Stimulated activated CD4-positive, alpha-beta T cell treated with anti-CD3 and anti-CD28 coated beads, Interleukin-2, amount 100 ng/mL, for 48 hours (primary cell): ENCODE measurements at regions not wholly inside any gene's neighbourhood (a gene's known extent, or its start where the extent isn't known, plus 50 kb on each side); places are given as distances from the start of the nearest gene placed in this dataset.

ENCODE experiments used
- DNase-seq, 2 donors: peaks; one replicate each; pipeline ENCODE4 v3.0.0-alpha.2; 2020

DNA sequence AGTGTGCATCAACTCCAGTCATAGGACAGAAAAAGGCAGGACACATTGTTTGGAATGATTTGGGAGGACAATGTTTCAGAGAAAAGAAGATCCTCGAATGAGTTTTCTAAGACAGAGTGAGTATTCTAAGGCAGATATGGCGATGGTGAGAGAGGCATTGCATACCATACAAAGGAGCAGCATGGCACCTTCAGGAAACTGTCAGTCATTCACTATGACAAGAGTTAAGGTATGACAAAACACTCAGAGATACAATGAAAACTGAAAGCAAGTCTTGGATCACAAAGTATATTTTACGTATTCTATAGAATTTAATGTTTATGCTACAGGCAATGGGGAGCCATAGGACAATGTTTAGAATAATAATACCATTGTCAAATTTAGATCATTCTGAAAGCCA, 337.4 kb upstream of the LYPLAL1 start:
- no peak for DNase-seq

DNA sequence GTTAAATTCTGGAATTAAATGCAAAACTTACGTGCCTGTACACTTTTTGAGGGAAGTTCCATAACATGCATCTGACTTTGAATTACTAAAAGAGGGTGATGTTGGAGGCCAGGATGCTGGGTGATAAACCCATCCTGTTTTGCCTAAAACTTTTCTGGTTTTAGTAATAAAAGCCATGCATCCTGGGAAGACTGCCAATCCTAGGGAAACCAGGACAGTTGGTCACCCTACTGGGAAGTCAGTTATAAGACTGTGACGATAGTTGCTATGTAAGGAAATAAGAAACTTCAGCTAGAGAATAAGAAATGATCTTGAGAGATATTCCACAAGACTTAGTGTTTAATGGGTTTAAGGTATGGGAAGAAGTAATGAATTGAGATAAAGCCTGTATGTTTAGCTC, 336.6 kb upstream of the LYPLAL1 start:
- no peak for DNase-seq

DNA sequence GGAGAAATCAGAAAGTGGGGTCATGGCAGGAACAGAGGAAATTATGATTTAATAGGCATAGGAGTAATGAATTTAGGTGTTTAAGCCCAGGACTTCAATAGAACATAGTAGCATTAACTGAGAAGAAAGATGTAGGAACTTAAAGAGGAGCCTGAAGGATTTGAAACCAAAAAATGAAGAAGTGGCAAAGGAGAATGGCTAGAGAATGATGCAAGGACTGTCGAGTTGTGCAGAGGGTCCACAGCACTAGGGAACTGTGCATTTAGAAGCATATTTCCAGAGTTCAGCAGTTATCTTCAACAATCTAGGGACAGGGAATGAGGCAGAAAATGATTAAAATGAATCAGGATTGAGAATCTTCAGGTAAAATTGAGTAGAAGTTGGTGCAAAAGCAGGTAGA, 328.1 kb upstream of the LYPLAL1 start:
- DNase-seq: no peak

DNA sequence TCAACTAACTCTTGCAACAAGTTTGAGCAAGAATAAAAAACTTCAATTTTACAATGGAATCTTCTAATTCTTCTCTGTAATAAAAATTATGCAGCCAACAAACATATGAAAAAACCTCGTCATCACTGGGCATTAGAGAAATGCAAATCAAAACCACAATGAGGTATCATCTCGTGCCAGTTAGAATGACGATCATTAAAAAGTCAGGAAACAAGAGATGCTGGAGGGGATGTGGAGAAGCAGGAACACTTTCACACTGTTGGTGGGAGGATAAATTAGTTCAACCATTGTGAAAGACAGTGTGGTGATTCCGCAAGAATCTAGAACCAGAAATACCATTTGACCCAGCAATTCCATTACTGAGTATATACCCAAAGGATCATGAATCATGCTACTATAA, 327.5 kb upstream of the LYPLAL1 start:
- no peak for DNase-seq

DNA sequence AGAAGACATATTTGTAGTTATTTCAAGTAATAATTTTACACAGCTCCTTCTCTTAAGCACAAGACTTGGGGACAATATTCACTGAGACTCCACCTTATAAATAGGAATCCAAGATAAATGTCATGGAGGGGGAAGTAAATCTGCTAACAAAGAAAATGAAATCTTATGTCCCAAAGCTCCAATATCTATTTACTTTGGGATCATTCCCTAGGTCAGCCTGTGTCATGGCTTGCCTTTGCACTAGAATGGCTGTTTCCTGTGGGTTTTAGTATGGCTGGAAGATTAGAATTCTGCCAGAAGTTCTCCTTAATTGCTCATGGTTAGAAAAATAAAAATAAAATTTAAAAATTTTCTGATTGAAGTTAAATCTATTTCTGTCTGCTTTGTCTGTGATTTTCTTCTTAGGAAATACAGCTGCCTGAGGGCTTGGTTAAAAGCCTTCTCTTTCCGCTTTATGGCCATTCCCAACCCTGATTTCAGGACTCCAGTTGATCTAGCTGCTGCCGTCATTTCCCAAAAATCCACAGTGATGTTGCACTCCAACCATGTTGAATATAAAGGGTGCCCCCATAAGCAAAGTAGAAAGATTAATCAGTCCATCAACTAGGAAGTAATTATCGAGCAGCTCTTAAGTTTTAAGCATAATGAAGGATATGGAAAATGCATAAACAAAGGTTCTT, 326.4 kb upstream of the LYPLAL1 start:
- DNase-seq: no peak

DNA sequence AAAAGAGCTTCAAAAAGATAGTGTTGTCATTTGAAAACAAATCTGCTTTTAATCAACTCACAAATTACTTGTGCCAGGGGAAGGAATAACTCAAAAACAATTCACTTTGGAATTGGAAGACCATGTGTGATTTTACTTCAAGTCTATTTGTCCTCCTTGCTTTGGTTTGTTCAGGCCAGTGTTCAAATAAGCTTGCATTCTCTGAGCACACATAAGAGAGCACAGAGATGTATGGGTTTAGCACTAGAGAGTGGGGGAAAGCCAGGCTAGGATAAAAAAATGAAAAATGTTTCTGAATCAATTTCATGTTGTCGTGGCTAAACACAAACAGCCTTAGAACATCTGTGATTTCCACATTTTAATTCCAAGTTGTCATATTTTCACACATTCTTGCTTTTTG, 325.7 kb upstream of the LYPLAL1 start:
- DNase-seq: no peak

DNA sequence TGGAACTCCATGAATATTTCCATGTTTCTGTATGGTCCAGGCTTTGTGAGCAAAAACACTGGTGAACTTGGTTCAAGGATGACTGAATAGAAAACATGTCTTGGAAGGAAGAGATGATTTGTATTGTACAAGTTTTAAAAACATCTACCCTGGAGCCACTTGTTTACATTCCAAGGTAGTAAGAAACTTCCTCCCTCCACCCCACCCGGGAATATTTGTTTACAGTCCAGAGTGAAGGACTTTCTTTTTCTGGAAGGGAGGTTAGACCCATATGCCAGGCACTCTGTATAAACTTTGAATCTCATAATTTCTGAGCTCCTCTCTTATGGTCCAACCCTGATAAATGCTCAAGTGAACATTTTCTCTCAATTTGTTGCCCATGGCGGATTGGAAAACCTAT, 323.3 kb upstream of the LYPLAL1 start:
- no peak for DNase-seq

DNA sequence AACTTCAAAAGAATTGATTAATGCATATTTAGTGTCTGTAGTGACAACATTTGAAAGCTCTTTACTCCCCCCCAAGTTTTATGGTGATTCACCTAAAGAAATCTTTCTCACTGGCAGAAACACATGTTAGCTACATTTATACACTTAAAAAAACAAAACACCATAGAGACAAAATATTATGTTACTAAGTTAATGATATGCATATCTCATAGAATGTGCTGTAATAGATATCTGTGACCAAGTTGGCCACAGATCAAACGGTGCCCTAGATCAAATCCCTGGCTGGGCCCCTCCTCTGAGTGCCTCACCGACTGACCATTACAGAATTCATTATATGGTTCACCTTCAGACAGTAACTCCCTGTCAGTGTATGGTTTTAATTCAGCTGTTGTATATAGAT, 322.1 kb upstream of the LYPLAL1 start:
- DNase-seq: no peak

DNA sequence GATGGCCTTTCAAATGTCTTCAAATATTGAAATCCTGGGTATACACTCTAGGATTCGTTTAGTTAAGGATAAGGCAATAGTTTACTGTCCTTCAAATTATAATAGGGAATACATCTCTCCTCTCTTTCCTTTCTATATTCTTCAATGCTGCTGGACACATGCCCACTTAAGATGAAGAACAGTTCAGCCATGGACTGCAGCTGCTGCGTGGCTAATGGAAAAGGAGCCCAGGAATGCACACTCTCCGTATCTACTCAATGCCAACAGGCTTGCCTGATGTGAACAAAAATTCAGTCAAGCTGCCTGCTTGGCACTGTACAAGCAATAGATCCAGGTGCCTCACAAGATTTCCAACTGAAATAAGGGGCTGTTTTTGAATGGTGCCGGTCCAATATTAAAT, 321.2 kb upstream of the LYPLAL1 start:
- DNase-seq: no peak

DNA sequence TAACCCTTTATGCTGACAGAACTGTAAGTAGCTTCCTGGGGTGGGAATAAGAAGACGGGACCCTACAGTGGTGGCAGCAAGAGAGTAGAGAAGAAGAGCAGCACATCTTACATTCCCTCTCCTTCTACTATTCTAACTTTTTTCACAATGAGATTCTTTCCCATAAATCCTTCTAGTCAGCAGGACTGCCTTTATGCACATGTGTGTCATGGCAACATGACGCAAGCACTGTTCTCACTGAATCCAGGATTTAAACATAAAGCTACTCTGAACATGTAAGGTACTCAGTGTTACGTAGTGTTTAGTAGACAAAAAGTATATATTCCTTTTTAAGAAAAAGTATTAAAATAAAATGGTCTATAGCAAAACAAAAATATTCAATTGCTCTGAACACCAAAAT, 309.7 kb upstream of the LYPLAL1 start:
- DNase-seq: no peak

DNA sequence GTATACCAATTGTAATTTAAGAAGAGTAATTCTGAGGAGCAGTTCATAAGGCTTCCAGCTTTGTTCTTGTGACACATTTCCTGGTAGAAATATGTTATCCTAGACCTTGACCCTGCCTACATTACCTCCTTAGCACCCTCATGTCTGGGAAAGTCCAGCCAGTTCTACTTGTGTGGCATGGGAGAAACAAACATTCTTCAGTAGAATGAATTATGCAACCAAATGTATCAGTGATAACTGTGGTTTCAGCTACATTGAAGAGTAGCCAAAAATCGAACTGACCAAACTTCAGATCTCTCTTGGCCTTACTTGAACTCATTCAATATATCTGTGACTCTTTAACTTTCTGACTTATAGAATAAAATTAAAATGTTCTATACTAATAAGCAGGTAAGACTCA, 308.1 kb upstream of the LYPLAL1 start:
- no peak for DNase-seq

DNA sequence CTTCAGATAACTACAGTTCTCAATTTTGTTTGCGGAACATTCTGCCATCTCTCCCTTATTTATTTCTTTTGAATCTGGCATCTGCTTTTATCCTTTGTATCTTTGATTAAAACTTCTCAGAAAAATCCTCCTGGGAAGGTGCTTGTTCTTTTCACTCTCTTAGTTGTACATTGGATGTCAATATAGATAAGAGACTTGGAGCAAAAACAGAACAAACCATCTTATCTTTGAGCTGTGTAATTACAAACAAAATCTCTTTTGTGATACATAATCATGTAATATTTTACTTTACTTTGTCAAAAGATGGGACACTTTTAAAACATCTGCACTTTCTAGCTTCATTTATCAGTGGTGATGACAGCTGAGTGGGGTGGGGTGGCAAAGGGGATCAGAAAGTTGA, 307.2 kb upstream of the LYPLAL1 start:
- no peak for DNase-seq

DNA sequence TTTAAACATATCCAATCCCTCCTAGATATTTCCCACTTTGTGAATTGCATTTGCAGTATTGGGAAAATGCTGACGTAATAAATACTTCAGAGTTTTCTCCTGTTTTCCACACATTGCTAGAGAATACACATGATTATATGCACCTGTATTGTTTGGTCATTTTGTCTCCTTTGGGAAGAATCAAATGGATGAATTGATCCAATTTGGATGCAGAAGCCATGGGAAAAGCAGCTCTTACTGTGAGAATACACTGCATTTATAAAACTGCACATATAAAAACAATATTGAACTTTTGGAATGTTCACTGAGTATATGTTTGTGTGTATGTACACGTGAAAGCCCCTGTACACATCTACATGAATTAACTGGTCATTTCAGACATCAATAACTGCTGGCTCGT, 306.6 kb upstream of the LYPLAL1 start:
- DNase-seq: no peak

DNA sequence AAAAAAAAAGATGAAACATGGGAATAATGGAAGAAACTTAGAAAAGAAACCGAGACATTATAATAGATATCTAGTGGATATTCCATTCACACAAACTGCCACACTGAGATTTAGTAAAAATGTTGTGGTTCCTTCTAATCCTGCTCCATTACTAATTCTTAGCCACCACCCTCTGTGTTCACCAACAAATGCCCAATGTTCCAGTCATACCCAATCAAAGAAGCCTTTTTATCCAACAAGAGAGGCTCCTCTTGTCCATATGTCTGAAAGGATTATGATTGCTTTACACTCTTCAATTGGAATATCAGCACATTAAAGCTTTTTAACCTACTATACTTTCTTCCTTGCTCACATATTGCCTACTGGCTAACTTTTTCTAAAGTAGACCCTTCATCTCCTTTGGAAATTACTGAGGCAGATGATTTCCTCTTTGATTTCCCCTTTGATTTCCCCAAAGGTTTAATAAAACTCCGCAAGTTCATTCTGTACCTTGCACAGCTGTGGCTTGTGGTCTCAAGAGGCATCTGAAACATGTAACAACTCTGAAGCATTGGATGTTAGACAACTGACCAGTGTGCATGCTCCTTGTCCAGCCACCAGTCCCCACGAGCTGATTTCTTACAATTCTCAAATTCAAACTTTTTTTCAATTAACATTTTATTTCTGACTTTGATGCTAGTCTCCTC, 305.6 kb upstream of the LYPLAL1 start:
- no peak for DNase-seq

DNA sequence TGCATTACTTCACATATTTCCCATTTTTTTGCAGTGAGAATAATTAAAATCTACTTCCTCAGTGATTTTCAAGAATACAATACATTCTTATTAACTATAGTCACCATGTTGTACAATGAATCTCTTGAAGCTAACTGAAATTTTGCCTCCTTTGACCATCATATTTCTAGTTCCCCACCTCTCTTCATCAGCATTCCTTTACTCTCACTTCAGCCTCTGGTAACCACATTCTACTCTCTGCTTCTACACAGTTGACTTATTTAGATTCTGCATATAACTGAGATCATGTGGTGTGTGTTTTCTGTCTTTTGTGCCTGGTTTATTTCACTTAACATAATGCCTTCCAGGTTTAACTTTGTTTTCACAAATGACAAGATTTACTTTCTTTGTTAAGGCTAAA, 304.4 kb upstream of the LYPLAL1 start:
- no peak for DNase-seq

DNA sequence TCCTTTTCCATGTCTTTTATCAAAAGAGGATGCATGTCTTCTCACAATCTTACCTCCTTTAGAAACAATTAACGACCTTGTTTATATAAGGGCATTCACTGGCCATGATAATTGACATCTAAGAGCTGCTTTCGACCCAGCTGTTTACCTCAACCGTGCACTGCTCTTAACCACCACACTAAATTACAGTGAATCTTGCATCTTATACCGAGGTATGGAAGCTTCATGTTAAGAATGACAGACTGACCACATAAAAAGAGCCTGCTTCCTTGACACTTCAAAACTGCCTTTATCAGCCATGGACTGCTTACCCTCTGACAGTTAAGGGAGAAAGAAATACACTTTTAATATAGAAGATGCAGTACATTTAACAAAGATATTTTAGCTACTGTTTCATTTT, 301.7 kb upstream of the LYPLAL1 start:
- DNase-seq: no peak

DNA sequence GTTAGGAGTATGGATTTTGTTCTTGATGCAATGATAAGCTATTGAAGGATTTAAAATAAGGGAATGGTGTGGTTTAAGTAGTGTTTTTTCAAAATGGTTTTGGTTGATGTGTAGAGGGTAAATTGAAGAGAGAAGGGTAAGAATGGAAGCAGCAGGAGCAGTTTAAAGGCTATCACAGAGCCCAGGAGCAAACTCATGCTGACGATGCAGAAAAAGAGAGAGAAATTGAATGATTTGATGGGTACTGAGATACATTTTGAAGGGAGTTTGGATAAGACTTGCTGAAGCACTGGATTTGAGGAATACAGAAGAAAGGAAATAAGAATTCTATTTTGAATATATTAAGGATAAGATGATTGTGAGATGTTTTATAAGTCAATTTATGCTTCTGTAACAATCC, 300.8 kb upstream of the LYPLAL1 start:
- DNase-seq: no peak

DNA sequence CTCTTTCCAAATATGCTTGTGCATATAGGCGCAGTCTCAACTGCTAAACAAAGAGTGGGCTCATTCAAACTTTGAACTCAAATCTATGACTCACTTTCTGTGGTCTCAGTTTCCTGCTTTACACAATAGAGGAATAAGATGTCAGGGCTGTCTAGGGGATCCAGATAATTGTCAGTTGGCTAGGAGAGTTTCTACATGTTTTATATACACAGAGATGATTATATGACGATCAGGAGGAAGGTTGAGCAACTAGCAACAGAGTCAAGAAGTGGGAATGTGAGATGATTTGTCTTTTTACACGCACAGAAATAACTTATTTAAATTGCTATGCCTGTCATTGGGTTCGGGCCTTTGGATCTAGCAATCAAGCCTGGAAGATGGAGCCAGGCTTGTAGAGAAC, 299.4 kb upstream of the LYPLAL1 start:
- DNase-seq: no peak

DNA sequence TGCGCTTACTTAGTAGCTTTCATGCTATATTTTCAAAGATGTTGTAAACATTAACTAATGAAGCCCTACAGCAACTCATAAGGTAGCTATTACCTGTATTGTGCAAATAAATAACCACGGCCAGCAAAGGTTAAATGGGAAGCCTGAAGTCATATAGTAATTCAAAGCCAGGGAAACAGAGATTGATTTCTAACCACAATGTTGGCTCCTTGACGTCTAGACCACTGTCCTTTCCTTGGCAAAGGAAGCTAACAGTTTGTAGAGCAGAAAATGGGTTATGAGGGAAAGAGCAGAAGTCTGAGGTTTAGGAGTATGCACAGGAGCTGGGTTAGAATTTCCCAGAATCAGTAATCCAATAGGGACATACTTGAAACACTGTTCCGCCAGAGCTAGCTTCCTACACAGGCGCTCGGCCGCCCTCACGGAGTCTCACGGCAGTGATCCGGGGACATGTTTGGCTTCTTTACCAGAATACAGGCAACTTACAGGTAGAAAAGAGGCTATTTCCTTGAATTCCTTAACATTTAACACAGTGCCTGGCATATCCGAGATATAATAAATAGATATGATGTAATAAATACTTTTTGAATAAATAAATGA, 298.8 kb upstream of the LYPLAL1 start:
- no peak for DNase-seq

DNA sequence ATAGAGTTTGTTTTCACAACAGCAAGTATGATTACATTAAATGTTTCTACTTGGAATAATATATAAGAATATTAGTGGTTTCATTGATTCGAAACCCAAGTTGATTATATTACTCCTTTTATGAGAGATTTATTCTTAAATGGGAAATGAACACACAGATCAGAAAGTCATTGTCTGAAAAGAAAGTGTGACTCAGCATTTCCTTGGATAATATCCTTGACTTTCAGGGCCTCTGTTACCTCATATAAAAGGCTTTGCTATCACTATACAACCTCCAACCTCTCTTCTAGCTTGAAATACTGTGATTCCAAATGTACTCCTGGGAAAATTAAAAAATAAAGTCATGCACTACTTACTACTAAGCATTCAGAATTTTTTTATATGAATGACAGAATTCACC, 295.3 kb upstream of the LYPLAL1 start:
- DNase-seq: no peak

DNA sequence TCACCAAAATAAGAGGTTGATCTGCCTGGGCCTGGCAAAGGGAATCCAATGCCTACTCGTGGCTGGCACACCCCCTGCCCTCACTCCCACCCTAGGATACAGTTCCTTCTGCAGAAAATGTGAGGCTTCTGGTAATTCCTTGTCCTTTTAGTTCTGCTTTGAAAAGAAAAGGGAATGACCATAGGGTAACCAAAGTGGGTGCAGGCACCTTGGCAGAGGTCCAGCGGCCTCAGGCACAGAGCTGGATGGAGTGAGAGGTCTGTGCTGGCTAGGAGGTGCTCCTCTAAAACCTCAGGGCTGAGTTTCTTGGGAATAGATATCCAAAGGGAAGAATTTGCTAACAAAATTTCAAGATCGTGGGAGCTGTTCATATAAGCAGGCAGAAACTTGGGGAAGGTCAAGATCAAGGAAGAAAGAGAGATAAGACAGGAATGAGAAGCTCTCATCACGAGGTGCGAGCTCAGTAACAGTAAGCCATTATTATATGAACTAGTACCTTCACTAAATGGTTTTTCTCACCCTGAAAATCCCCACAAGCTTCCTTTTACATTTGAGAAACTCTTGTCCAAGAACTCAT, 293.1 kb upstream of the LYPLAL1 start:
- DNase-seq: no peak

DNA sequence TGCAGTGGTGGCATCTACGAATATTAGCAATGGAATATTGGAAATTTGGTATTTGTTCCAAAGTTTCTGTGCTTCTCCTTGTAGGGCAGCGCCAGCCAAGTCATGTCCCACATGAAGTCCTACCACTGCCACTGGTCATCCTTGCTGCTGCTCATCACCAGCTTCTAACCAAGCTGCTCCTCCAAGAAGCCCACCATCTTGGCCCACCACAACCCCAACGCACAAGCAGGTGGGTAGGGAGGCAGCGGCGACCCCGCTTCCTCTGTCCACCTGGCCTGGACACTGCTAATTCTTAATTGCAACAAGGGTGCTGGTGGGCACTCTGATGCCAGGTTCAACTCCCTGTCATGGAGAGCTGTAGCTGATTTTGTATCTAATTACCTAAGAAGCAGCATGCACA, 291.2 kb upstream of the LYPLAL1 start:
- no peak for DNase-seq

DNA sequence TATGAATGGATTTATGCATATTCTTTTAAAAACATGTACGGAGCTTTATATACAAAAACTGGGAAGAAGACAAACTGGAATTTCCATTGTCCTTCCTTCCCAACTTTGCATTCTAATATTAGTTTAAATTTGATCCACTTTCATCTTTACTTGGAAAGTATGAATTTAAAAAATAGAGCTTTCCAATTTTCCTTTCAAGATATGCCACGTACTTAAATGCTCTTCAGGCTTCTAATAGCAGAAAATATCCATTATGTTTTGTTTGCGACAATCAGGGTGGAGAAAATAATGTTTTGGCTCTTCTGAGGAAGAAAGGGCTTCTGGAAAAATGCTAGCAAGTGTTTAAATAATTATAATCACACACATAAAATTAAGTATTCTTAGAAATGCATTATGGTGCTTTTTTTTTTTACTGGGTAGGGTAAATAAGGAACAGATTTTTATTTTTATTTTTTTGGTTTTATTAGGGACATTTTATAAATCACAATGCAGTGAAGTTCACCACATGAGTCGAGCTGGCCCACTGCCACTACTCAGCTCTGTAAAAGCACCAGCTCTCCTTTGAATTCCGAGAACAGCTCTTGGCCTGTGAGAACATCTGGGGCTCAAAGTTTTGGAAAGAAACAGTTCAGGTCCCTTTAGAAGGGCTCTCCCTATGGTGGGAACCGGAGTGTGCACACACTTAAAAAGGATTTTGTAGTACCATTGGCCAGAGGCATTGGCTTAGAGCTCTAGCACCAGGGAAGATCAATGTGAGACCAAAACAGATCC, 287.4 kb upstream of the LYPLAL1 start:
- no peak for DNase-seq
